Prostate gland (tissue), 2 donors: ENCODE measurements at regions not wholly inside any gene's neighbourhood (a gene's known extent, or its start where the extent isn't known, plus 50 kb on each side); places are given as distances from the start of the nearest gene placed in this dataset.

Experiments
- POLR2A ChIP-seq: fragments of 450-650 bp; IDR thresholded peaks from one replicate; pipeline ENCODE4 v1.6.1; 2016; ENCODE audit warnings: antibody characterized with exemption, mild to moderate bottlenecking
- POLR2AphosphoS5 ChIP-seq: sonication (generic); formaldehyde crosslinking; IDR thresholded peaks from one replicate; pipeline ENCODE4 v1.6.1; 2017; ENCODE audit warnings: antibody characterized with exemption
- TF ChIP-seq, protein P1 (sequence below), 4 experiments: fragments of 200-600 bp in 2 of 4; fragments of 450-650 bp in 2 of 4; sonication (generic) in 2 of 4; IDR thresholded peaks; 1 replicate in 3 of 4; 2 replicates in 1 of 4; pipeline ENCODE4 v1.5.1; 2016 to 2019; ENCODE audit warnings: antibody characterized with exemption in 4 of 4, mild to moderate bottlenecking in 2 of 4, moderate library complexity in 2 of 4

GRCh38 chr15:66635006-66635405, 67.0 kb upstream of the SMAD6 start:
- TF ChIP-seq, protein P1, sequence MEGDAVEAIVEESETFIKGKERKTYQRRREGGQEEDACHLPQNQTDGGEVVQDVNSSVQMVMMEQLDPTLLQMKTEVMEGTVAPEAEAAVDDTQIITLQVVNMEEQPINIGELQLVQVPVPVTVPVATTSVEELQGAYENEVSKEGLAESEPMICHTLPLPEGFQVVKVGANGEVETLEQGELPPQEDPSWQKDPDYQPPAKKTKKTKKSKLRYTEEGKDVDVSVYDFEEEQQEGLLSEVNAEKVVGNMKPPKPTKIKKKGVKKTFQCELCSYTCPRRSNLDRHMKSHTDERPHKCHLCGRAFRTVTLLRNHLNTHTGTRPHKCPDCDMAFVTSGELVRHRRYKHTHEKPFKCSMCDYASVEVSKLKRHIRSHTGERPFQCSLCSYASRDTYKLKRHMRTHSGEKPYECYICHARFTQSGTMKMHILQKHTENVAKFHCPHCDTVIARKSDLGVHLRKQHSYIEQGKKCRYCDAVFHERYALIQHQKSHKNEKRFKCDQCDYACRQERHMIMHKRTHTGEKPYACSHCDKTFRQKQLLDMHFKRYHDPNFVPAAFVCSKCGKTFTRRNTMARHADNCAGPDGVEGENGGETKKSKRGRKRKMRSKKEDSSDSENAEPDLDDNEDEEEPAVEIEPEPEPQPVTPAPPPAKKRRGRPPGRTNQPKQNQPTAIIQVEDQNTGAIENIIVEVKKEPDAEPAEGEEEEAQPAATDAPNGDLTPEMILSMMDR (IDR thresholded peaks at IDR 0.05), result no peak
- TF ChIP-seq POLR2AphosphoS5 (no peak), POLR2A (no peak)
